HFFc6 (cell line): ENCODE measurements at regions not wholly inside any gene's neighbourhood (a gene's known extent, or its start where the extent isn't known, plus 50 kb on each side); places are given as distances from the start of the nearest gene placed in this dataset.

ENCODE experiments used
- DNase-seq: peaks from one replicate; pipeline ENCODE4 v3.0.0-alpha.2; 2018
- H3K27ac Mint-ChIP-seq: 2 replicates; pipeline ENCODE4 v1.8.0; 2020; ENCODE audit warnings: mild to moderate bottlenecking, mixed read lengths
- H3K27me3 Mint-ChIP-seq: 2 replicates; pipeline ENCODE4 v1.8.0; 2021; ENCODE audit warnings: mild to moderate bottlenecking, moderate library complexity, mixed read lengths; ENCODE audit not compliant: insufficient read depth
- H3K36me3 Mint-ChIP-seq: 2 replicates; pipeline ENCODE4 v1.8.0; 2021; ENCODE audit warnings: low read depth, mixed read lengths
- H3K4me1 Mint-ChIP-seq: 2 replicates; pipeline ENCODE4 v1.8.0; 2020; ENCODE audit warnings: low read depth, mixed read lengths
- H3K4me3 Mint-ChIP-seq: 2 replicates; pipeline ENCODE4 v1.8.0; 2020; ENCODE audit warnings: mild to moderate bottlenecking, moderate library complexity, mixed read lengths
- H3K9me3 Mint-ChIP-seq: 2 replicates; pipeline ENCODE4 v1.8.0; 2020; ENCODE audit warnings: mild to moderate bottlenecking, mixed read lengths
- CTCF ChIP-seq: fragments of 200-600 bp; sonication (generic); IDR thresholded peaks from 2 replicates; pipeline ENCODE4 v1.5.0; 2021; ENCODE audit warnings: antibody characterized with exemption, mild to moderate bottlenecking

DNA sequence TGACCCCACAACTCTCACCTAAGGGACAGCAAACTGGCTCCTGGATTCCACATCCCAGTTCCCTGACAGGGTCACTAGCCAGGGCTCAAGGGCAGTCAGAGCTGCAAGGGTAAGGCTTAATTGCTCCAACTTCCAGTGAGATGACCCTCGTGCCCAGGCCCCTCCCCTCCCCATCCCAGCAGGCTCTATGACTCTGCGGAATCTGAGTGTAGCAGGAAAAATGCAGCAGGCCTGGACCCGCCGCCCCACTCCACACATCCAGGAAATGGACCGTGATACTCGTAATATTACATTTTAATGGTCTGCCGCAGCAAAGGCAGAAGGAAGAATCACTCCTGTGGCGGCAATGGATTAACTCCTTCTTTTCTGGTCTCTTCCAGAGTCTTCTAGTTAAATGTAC lies 91.7 kb upstream of the CHST15 start:
- H3K36me3 Mint-ChIP-seq, result no peaks in the 10 kb centered on the region
- no peaks in the 10 kb centered on the region for H3K4me1 Mint-ChIP-seq
- TF ChIP-seq CTCF, result no peak
- H3K9me3 Mint-ChIP-seq, result peaks cover 15% of the 10 kb centered on the region; the same call in 1 of the 2 replicates
- peaks cover 21% of the 10 kb centered on the region; the same call in 1 of the 2 replicates for H3K27me3 Mint-ChIP-seq
- no peak overlapping the region for H3K27ac Mint-ChIP-seq
- DNase-seq, result no peak
- no peak overlapping the region for H3K4me3 Mint-ChIP-seq

DNA sequence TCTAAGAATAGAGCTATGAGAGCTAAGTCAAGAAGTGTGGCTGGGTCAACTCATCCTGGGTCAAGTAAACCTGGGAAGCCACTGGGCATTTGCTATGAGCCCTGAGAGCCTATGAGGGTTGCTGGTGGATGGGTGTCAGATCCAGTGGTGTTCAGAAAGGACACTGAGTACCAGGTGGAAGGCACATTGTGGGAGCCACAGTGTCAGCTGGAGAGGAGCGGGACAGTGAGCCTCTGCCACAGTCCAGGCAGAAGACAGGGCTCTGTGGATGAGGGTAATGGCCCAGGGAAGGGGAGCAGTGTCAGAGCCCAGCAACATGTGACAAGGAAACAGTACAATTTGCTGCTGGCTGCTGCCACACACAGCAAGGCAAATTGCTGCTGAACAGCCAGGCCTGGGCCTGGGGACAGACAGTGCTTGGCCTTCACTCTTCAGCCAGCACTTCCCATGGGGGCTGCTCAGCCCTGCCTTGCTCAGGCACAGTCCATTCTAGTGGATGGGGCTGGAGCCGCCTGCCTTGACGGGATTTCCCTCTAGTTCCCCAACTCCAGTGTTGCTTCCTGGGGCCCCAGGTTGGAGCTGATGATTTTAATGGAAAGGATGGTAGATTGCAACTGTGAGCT lies 90.9 kb upstream of the CHST15 start:
- H3K4me1 Mint-ChIP-seq, result no peaks in the 10 kb centered on the region
- no peak overlapping the region for H3K4me3 Mint-ChIP-seq
- no peaks in the 10 kb centered on the region for H3K36me3 Mint-ChIP-seq
- peaks cover 21% of the 10 kb centered on the region; the same call in 1 of the 2 replicates for H3K27me3 Mint-ChIP-seq
- peaks cover 11% of the 10 kb centered on the region; the same call in 1 of the 2 replicates for H3K9me3 Mint-ChIP-seq
- H3K27ac Mint-ChIP-seq, result no peak overlapping the region
- DNase-seq, result no peak
- TF ChIP-seq CTCF, result no peak

DNA sequence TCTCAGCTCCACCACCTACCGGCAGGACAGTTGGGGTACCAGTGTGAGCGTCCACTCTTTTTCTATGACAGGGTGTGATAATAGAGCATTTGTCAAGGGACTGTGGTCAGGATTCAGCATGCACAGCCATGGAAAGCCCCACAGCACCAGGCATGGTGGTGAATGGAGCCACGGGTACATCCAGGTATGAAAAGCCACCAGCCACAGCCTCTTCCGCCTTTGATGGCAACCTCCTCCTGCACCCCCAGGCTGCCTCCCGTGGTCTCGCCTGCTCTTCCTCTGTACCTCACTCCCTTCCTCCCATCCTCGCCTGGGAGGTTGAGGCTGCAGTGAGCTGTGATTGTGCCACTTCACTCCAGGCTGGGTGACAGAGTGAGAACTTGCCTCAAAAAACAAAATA lies 90.2 kb upstream of the CHST15 start:
- Mint-ChIP-seq H3K4me1 (no peaks in the 10 kb centered on the region), H3K4me3 (no peak overlapping the region), H3K9me3 (peaks cover 11% of the 10 kb centered on the region; the same call in 1 of the 2 replicates), H3K36me3 (no peaks in the 10 kb centered on the region), H3K27ac (no peak overlapping the region), H3K27me3 (peaks cover 21% of the 10 kb centered on the region; the same call in 1 of the 2 replicates)
- DNase-seq, result no peak
- no peak for TF ChIP-seq CTCF

DNA sequence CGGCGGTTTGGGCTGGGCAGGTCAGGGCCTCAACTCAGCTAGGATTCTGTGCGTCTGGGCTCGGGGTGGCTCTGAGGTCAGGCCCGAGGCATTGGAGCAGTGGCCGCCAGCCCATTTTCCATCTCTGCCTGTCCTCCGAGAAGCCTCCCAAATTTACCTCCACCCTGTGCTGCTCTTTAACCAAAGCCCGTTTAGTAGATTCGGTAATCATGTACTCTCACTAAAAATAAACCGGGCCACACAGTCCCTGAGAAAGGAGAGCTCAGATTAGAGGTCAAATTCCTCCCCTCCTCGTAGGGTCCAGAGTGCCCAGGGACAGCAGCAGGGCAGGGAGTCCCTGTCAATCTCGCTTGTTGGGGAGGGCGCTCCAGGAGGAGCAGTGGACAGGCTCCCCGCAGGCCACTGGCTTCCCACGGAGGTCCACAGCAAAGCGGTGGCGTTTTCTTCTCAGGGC lies 88.7 kb upstream of the CHST15 start:
- H3K27me3 Mint-ChIP-seq, result peaks cover 21% of the 10 kb centered on the region
- H3K4me1 Mint-ChIP-seq, result no peaks in the 10 kb centered on the region
- no peak overlapping the region for H3K27ac Mint-ChIP-seq
- no peak overlapping the region for H3K4me3 Mint-ChIP-seq
- peaks cover 11% of the 10 kb centered on the region; the same call in 1 of the 2 replicates for H3K9me3 Mint-ChIP-seq
- no peak for TF ChIP-seq CTCF
- no peaks in the 10 kb centered on the region for H3K36me3 Mint-ChIP-seq
- no peak for DNase-seq

GRCh38 chr10:124181656-124182055 lies 88.3 kb upstream of the CHST15 start:
- Mint-ChIP-seq H3K27ac (no peak overlapping the region), H3K4me3 (no peak overlapping the region), H3K9me3 (peaks cover 11% of the 10 kb centered on the region; the same call in 1 of the 2 replicates), H3K27me3 (peaks cover 19% of the 10 kb centered on the region), H3K4me1 (no peaks in the 10 kb centered on the region), H3K36me3 (no peaks in the 10 kb centered on the region)
- DNase-seq, result no peak
- no peak for TF ChIP-seq CTCF
